ENCODE measurements at regions not wholly inside any gene's neighbourhood (a gene's known extent, or its start where the extent isn't known, plus 50 kb on each side); places are given as distances from the start of the nearest gene placed in this dataset.

DNA sequence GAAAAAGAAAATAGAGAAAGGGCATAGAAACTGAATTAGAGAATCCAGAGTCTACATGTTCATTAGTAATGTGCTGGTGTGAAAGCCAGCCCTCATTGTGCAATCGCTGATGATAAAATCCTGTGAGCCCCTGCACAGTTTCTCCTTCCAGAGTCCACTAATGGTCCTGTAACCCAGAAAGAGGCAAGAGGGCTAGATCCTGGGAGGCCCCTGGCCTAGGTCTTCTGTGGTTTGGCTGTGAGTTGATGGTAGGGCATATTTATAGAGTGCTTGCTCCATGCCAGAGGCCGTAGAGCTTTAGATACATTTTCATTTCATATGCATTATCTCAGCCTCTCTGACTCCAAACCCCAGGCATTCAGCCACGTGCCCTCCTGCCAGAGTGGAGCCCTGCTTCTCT, 94.9 kb upstream of the MTHFD1L start:
- TF ChIP-seq, protein P1, sequence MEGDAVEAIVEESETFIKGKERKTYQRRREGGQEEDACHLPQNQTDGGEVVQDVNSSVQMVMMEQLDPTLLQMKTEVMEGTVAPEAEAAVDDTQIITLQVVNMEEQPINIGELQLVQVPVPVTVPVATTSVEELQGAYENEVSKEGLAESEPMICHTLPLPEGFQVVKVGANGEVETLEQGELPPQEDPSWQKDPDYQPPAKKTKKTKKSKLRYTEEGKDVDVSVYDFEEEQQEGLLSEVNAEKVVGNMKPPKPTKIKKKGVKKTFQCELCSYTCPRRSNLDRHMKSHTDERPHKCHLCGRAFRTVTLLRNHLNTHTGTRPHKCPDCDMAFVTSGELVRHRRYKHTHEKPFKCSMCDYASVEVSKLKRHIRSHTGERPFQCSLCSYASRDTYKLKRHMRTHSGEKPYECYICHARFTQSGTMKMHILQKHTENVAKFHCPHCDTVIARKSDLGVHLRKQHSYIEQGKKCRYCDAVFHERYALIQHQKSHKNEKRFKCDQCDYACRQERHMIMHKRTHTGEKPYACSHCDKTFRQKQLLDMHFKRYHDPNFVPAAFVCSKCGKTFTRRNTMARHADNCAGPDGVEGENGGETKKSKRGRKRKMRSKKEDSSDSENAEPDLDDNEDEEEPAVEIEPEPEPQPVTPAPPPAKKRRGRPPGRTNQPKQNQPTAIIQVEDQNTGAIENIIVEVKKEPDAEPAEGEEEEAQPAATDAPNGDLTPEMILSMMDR (IDR thresholded peaks at IDR 0.05): no peak
- TF ChIP-seq POLR2AphosphoS5 (IDR thresholded peaks at IDR 0.05): no peak
- no peak for TF ChIP-seq POLR2A (IDR thresholded peaks at IDR 0.05)
- TF ChIP-seq EP300 (IDR thresholded peaks at IDR 0.05): no peak
